Mesendoderm (in vitro differentiated cells): ENCODE measurements at regions not wholly inside any gene's neighbourhood (a gene's known extent, or its start where the extent isn't known, plus 50 kb on each side); places are given as distances from the start of the nearest gene placed in this dataset.

Experiments
- DNase-seq: peaks from one replicate; pipeline ENCODE4 v3.0.0; 2013
- H2AK5ac ChIP-seq: 2 replicates; pipeline ENCODE4 v1.6.1; 2013; ENCODE audit warnings: low read length, inconsistent platforms
- H2BK120ac ChIP-seq: 2 replicates; pipeline ENCODE4 v1.6.1; 2013; ENCODE audit warnings: low read depth, mild to moderate bottlenecking, low read length, moderate library complexity, mixed read lengths
- H2BK15ac ChIP-seq: replicated peaks from 2 replicates; pipeline ENCODE4 v1.6.1; 2013; ENCODE audit warnings: low read depth, mild to moderate bottlenecking, moderate library complexity
- H2BK5ac ChIP-seq: 2 replicates; pipeline ENCODE4 v1.6.1; 2013; ENCODE audit warnings: low read length, inconsistent platforms
- H3K18ac ChIP-seq: 2 replicates; pipeline ENCODE4 v1.6.1; 2013; ENCODE audit warnings: mild to moderate bottlenecking, low read length, mixed read lengths
- H3K23ac ChIP-seq: one replicate; pipeline ENCODE4 v1.6.1; 2013; ENCODE audit warnings: low read length
- H3K27ac ChIP-seq: 2 replicates; pipeline ENCODE4 v1.5.1; 2013; ENCODE audit warnings: low read depth, mild to moderate bottlenecking, inconsistent platforms, low read length, moderate library complexity
- H3K27me3 ChIP-seq: 2 replicates; pipeline ENCODE4 v1.6.1; 2013; ENCODE audit warnings: low read length, control low read depth, mild to moderate bottlenecking, inconsistent platforms; ENCODE audit not compliant: insufficient read depth, poor library complexity
- H3K36me3 ChIP-seq: 2 replicates; pipeline ENCODE4 v1.6.1; 2013; ENCODE audit warnings: low read length, inconsistent platforms; ENCODE audit not compliant: control insufficient read depth, insufficient read depth
- H3K4ac ChIP-seq: one replicate; pipeline ENCODE4 v1.6.1; 2013; ENCODE audit warnings: low read depth, mild to moderate bottlenecking, low read length, moderate library complexity
- H3K4me1 ChIP-seq: 2 replicates; pipeline ENCODE4 v1.6.1; 2013; ENCODE audit warnings: low read depth, low read length, inconsistent platforms; ENCODE audit not compliant: control insufficient read depth
- H3K4me2 ChIP-seq: 2 replicates; pipeline ENCODE4 v1.6.1; 2013; ENCODE audit warnings: low read length
- H3K4me3 ChIP-seq: 2 replicates; pipeline ENCODE4 v1.5.1; 2013; ENCODE audit warnings: mild to moderate bottlenecking, low read length
- H3K56ac ChIP-seq: one replicate; pipeline ENCODE4 v1.6.1; 2013; ENCODE audit warnings: low read length
- H3K79me1 ChIP-seq: 2 replicates; pipeline ENCODE4 v1.6.1; 2013; ENCODE audit warnings: low read length, inconsistent platforms
- H3K79me2 ChIP-seq: 2 replicates; pipeline ENCODE4 v1.6.1; 2013; ENCODE audit warnings: mild to moderate bottlenecking, low read length; ENCODE audit not compliant: control insufficient read depth, insufficient read depth
- H3K9ac ChIP-seq: 2 replicates; pipeline ENCODE4 v1.6.1; 2013; ENCODE audit warnings: low read length, inconsistent platforms
- H4K5ac ChIP-seq: one replicate; pipeline ENCODE4 v1.6.1; 2013; ENCODE audit warnings: low read length
- H4K8ac ChIP-seq: one replicate; pipeline ENCODE4 v1.6.1; 2013; ENCODE audit warnings: low read depth, mild to moderate bottlenecking, control low read depth, low read length, moderate library complexity
- WGBS: extraction: QIAGEN DNeasy Blood & Tissue Kit; methylation state at CpG from one replicate; pipeline ENCODE4 v1.1.7; 2013; ENCODE audit warnings: low lambda C conversion rate, missing lambda C conversion rate; ENCODE audit not compliant: insufficient coverage; ENCODE audit errors: extremely low coverage; 5-methylcytosine and 5-hydroxymethylcytosine counted together

DNA sequence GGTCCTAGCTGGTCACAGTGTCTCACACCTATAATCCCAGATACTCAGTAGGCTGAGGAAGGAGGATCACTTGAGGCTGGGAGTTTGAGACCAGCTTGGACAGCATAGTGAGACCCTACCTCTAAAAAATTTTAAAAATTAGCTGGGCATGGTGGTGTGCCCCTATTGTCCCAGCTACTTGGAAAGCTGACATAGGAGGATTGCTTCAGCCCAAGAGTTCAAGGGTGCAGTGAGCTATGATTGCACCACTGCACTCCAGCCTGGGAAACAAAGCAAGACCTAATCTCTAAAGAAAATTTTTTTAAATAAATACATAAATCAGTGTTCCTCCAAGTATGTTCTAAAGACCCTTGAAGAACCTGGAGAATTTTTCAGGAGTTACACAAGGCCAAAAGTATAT lies 50.6 kb upstream of the GNAO1 start:
- no peak overlapping the region for H3K23ac ChIP-seq
- H3K79me1 ChIP-seq = no peaks in the 10 kb centered on the region
- no peak overlapping the region for H2AK5ac ChIP-seq
- no peak overlapping the region for H4K8ac ChIP-seq
- no peaks in the 10 kb centered on the region for H3K36me3 ChIP-seq
- H3K4ac ChIP-seq = no peak overlapping the region
- no peak overlapping the region for H3K18ac ChIP-seq
- H4K5ac ChIP-seq = no peak overlapping the region
- no peak for DNase-seq
- peaks cover 3% of the 10 kb centered on the region for H3K4me1 ChIP-seq
- H2BK5ac ChIP-seq = no peak overlapping the region
- no peak overlapping the region for H2BK15ac ChIP-seq
- H3K4me2 ChIP-seq = no peak overlapping the region
- H3K56ac ChIP-seq = no peak overlapping the region
- no peaks in the 10 kb centered on the region for H3K27me3 ChIP-seq
- no peak overlapping the region for H3K27ac ChIP-seq
- H2BK120ac ChIP-seq = no peak overlapping the region
- no peak overlapping the region for H3K9ac ChIP-seq
- no peaks in the 10 kb centered on the region for H3K79me2 ChIP-seq
- no peak overlapping the region for H3K4me3 ChIP-seq

DNA sequence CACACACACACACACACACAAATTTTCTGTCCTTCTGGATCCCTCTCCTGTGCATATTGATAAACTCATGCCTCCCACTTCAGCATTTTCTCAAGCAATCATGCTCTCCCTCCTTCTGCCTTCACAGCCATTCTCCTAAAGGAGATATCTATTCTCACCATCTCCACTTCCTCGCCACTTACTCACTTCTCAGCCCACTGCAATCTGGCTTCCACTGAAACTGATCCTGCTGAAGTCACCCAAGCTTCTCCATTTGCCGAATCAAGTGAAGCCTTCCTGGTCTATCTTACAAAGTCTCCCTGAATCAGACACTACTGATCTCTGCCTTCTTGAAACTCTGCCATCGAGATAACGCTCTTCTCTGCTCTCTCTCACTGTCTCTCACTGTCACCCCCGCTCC lies 54.0 kb upstream of the GNAO1 start:
- H3K4me3 ChIP-seq = no peak overlapping the region
- H3K79me2 ChIP-seq = no peaks in the 10 kb centered on the region
- H3K79me1 ChIP-seq = no peaks in the 10 kb centered on the region
- no peak overlapping the region for H2BK120ac ChIP-seq
- no peak overlapping the region for H2AK5ac ChIP-seq
- peaks cover 3% of the 10 kb centered on the region for H3K4me1 ChIP-seq
- H3K27ac ChIP-seq = no peak overlapping the region
- no peak overlapping the region for H2BK5ac ChIP-seq
- no peak overlapping the region for H3K23ac ChIP-seq
- no peak overlapping the region for H2BK15ac ChIP-seq
- peak; percentile 87 for DNase-seq
- no peak overlapping the region for H3K4me2 ChIP-seq
- no peaks in the 10 kb centered on the region for H3K27me3 ChIP-seq
- H4K8ac ChIP-seq = no peak overlapping the region
- WGBS = no CpG with 5 or more reads among the region's 5 CpGs
- H3K9ac ChIP-seq = no peak overlapping the region
- no peak overlapping the region for H4K5ac ChIP-seq
- H3K4ac ChIP-seq = no peak overlapping the region
- H3K18ac ChIP-seq = no peak overlapping the region
- H3K36me3 ChIP-seq = no peaks in the 10 kb centered on the region
- no peak overlapping the region for H3K56ac ChIP-seq

DNA sequence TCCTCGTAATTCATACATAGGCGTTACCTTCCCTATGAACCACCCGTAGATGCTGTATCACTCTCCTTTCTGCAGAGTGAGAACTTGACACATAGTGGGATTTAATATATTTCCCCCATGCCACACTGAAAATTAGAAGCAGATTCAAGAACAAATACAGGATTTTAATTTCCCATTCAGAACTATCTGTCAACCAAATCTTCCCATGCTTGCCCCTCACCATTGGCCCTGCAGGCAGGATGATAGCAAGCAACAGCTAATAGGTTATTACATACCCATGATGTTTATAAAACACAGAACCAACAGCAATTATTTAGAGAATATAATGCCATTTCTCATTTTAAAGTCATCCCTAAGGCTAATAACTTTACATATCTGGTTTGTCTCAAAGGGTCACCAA lies 55.0 kb upstream of the GNAO1 start:
- no peak overlapping the region for H2BK5ac ChIP-seq
- H3K79me2 ChIP-seq = no peaks in the 10 kb centered on the region
- H2AK5ac ChIP-seq = no peak overlapping the region
- H2BK120ac ChIP-seq = no peak overlapping the region
- H3K4ac ChIP-seq = no peak overlapping the region
- DNase-seq = no peak
- H3K56ac ChIP-seq = no peak overlapping the region
- H3K18ac ChIP-seq = no peak overlapping the region
- H3K27ac ChIP-seq = no peak overlapping the region
- no peak overlapping the region for H3K4me2 ChIP-seq
- WGBS = no CpG with 5 or more reads among the region's 3 CpGs
- no peak overlapping the region for H3K4me3 ChIP-seq
- no peaks in the 10 kb centered on the region for H3K79me1 ChIP-seq
- H3K27me3 ChIP-seq = no peaks in the 10 kb centered on the region
- H4K8ac ChIP-seq = no peak overlapping the region
- no peak overlapping the region for H4K5ac ChIP-seq
- H3K36me3 ChIP-seq = no peaks in the 10 kb centered on the region
- H2BK15ac ChIP-seq = no peak overlapping the region
- H3K4me1 ChIP-seq = peaks cover 3% of the 10 kb centered on the region
- H3K9ac ChIP-seq = no peak overlapping the region
- H3K23ac ChIP-seq = no peak overlapping the region

DNA sequence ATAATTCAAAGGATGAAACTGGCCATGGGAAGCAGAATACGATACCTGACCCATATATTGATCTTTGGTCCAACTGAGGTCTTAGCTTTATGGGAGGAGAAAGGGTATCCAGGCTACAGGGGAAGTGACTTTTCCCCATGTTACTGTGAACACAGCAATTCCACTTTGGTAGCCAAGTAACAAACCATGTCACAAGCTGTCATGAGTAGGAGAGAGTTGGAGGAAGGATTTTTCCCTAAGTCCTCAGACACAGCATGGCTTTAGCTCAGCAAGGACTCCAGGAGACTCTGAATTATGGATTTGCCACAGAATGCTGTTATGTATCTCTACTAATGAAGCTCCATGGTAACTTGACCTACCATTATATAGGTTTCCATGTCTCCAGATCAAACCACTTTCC lies 56.5 kb upstream of the GNAO1 start:
- peaks cover 3% of the 10 kb centered on the region for H3K4me1 ChIP-seq
- WGBS = no CpG with 5 or more reads among the region's 1 CpG
- no peak overlapping the region for H3K4ac ChIP-seq
- no peak overlapping the region for H4K5ac ChIP-seq
- no peak overlapping the region for H3K27ac ChIP-seq
- no peak overlapping the region for H3K18ac ChIP-seq
- H3K4me3 ChIP-seq = no peak overlapping the region
- no peak overlapping the region for H3K9ac ChIP-seq
- no peak overlapping the region for H3K23ac ChIP-seq
- no peak overlapping the region for H3K4me2 ChIP-seq
- H2AK5ac ChIP-seq = no peak overlapping the region
- no peaks in the 10 kb centered on the region for H3K79me2 ChIP-seq
- H3K56ac ChIP-seq = no peak overlapping the region
- no peak overlapping the region for H4K8ac ChIP-seq
- H3K27me3 ChIP-seq = no peaks in the 10 kb centered on the region
- no peak overlapping the region for H2BK120ac ChIP-seq
- H2BK15ac ChIP-seq = no peak overlapping the region
- no peak overlapping the region for H2BK5ac ChIP-seq
- no peaks in the 10 kb centered on the region for H3K36me3 ChIP-seq
- no peaks in the 10 kb centered on the region for H3K79me1 ChIP-seq
- no peak for DNase-seq

DNA sequence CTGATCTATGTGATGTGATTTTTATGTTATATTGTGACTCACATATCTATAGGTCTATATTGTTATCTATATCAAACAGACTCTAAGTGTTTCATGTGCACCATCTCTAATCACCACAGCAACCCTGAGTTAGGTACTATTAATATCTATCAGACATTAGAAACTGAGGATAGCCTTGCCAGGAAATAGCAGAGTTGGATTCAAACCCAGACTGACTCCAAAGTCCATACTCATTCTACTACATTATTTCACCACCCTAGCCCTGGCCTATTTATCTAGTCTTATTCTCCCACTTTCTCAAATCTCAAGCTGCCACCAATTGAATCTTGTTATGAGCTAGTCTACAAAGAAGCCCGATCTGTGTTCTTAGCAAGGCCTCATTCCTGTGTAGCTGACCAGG lies 65.4 kb upstream of the GNAO1 start:
- H3K4me2 ChIP-seq = no peak overlapping the region
- no peaks in the 10 kb centered on the region for H3K36me3 ChIP-seq
- H3K79me2 ChIP-seq = no peaks in the 10 kb centered on the region
- no peaks in the 10 kb centered on the region for H3K27me3 ChIP-seq
- H3K4ac ChIP-seq = no peak overlapping the region
- no peak overlapping the region for H2BK15ac ChIP-seq
- WGBS = no CpG with 5 or more reads among the region's 1 CpG
- no peak overlapping the region for H2BK120ac ChIP-seq
- no peak overlapping the region for H3K23ac ChIP-seq
- H4K5ac ChIP-seq = no peak overlapping the region
- H3K4me3 ChIP-seq = no peak overlapping the region
- no peak overlapping the region for H3K56ac ChIP-seq
- no peak overlapping the region for H3K9ac ChIP-seq
- no peak for DNase-seq
- no peak overlapping the region for H2BK5ac ChIP-seq
- no peak overlapping the region for H3K18ac ChIP-seq
- H3K27ac ChIP-seq = no peak overlapping the region
- no peak overlapping the region for H4K8ac ChIP-seq
- no peaks in the 10 kb centered on the region for H3K4me1 ChIP-seq
- no peak overlapping the region for H2AK5ac ChIP-seq
- no peaks in the 10 kb centered on the region for H3K79me1 ChIP-seq

DNA sequence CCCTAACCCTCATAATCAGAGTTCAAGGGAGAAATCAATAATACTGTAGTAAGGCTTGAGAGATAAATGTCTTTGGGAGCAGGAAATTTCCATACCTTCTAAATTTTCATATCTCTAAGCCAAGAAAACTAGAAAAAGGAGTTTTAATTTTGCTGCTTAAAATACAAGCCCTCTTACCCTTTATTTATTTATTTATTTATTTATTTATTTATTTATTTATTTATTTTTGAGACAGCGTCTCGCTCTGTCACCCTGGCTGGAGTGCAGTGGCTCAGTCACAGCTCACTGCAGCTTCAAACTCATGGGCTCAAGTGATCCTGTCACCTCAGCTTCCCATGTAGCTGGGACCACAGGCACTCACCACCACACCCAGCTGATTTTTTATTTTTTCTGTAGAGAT lies 69.0 kb upstream of the GNAO1 start:
- Histone ChIP-seq H3K27ac (no peak overlapping the region), H2BK5ac (no peak overlapping the region), H3K4me2 (no peak overlapping the region), H2AK5ac (no peak overlapping the region), H3K18ac (no peak overlapping the region), H4K5ac (no peak overlapping the region), H4K8ac (no peak overlapping the region), H3K36me3 (no peaks in the 10 kb centered on the region), H3K23ac (no peak overlapping the region), H3K9ac (no peak overlapping the region), H3K4ac (no peak overlapping the region), H3K79me1 (no peaks in the 10 kb centered on the region), H3K4me1 (no peaks in the 10 kb centered on the region), H3K79me2 (no peaks in the 10 kb centered on the region), H3K56ac (no peak overlapping the region), H3K4me3 (no peak overlapping the region), H2BK15ac (no peak overlapping the region), H2BK120ac (no peak overlapping the region), H3K27me3 (no peaks in the 10 kb centered on the region)
- no CpG with 5 or more reads among the region's 2 CpGs for WGBS
- no peak for DNase-seq
